ENCODE measurements at regions not wholly inside any gene's neighbourhood (a gene's known extent, or its start where the extent isn't known, plus 50 kb on each side); places are given as distances from the start of the nearest gene placed in this dataset.

GRCh38 chr18:1394426-1394825, 489.8 kb downstream of the ADCYAP1 start:
- TF ChIP-seq POLR2AphosphoS5 (IDR thresholded peaks at IDR 0.05; ENCODE audit: borderline replicate concordance, low read depth, low read length), result no peak
- TF ChIP-seq EZH2 (IDR thresholded peaks at IDR 0.05), result no peak
- TF ChIP-seq FOXP2 (optimal IDR thresholded peaks at IDR 0.05; ENCODE audit: control extremely low read depth, extremely low read length, insufficient read depth), result no peak
